H1 (cell line): ENCODE measurements at regions not wholly inside any gene's neighbourhood (a gene's known extent, or its start where the extent isn't known, plus 50 kb on each side); places are given as distances from the start of the nearest gene placed in this dataset.

Experiments
- RNF2 ChIP-seq: fragments of 200-900, 300-1000 bp; sonication (generic); IDR thresholded peaks from 2 replicates; pipeline ENCODE4 v1.7.1; 2016; ENCODE audit warnings: borderline replicate concordance, low read depth, mild to moderate bottlenecking, antibody characterized with exemption, low read length; ENCODE audit not compliant: poor library complexity, severe bottlenecking; ENCODE audit errors: missing control alignments
- TF ChIP-seq, protein P1 (sequence below), 3 experiments: IDR thresholded peaks; 1 replicate in 2 of 3; 2 replicates in 1 of 3; pipeline versions ENCODE4 v1.5.1 to v1.6.1; 2011; ENCODE audit warnings: low read length in 3 of 3, mild to moderate bottlenecking in 3 of 3, inconsistent platforms in 2 of 3, low read depth in 1 of 3, moderate library complexity in 1 of 3; ENCODE audit not compliant: insufficient read depth in 1 of 3; ENCODE audit errors: control extremely low read depth in 1 of 3

DNA sequence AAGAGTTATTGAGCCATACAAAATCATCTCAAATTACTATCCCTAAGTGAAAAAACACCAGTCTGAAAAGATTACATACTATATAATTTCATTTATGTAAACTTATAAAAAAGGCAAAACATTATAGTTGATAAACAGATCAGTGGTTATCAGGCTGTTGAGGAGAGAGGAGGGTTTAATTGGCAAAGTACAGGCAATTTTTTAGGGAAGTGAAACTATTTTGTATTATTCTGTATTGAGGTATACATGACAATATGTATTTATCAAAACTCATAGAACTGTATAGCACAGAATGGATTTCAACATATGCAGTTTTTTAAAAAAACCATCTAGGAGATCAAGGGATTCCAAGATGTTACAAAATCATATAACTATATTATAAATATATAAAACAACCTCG lies 403.7 kb downstream of the LTN1 start:
- no peak for TF ChIP-seq RNF2
- TF ChIP-seq, protein P1, sequence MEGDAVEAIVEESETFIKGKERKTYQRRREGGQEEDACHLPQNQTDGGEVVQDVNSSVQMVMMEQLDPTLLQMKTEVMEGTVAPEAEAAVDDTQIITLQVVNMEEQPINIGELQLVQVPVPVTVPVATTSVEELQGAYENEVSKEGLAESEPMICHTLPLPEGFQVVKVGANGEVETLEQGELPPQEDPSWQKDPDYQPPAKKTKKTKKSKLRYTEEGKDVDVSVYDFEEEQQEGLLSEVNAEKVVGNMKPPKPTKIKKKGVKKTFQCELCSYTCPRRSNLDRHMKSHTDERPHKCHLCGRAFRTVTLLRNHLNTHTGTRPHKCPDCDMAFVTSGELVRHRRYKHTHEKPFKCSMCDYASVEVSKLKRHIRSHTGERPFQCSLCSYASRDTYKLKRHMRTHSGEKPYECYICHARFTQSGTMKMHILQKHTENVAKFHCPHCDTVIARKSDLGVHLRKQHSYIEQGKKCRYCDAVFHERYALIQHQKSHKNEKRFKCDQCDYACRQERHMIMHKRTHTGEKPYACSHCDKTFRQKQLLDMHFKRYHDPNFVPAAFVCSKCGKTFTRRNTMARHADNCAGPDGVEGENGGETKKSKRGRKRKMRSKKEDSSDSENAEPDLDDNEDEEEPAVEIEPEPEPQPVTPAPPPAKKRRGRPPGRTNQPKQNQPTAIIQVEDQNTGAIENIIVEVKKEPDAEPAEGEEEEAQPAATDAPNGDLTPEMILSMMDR (IDR thresholded peaks at IDR 0.05; ENCODE audit: control extremely low read depth in 1 of 3, insufficient read depth in 1 of 3, low read depth in 1 of 3, low read length in 3 of 3), result no peak
